GM18909 (cell line): ENCODE measurements at regions not wholly inside any gene's neighbourhood (a gene's known extent, or its start where the extent isn't known, plus 50 kb on each side); places are given as distances from the start of the nearest gene placed in this dataset.
"Not testable (repeated sequence)": the region's sequence is repeated elsewhere in the genome, so short reads cannot be mapped to it uniquely, and the experiment has no call there.

Source experiments
- ATAC-seq: cut with Tn5 transposase; IDR thresholded peaks from one replicate; pipeline ENCODE4 v1.9.1; 2021; ENCODE audit warnings: mild to moderate bottlenecking; ENCODE audit not compliant: unreplicated experiment, poor library complexity

- ATAC-seq = no peak
Measured at GRCh38 chr18:40292985-40293710, 1661.9 kb upstream of the PIK3C3 start.

- ATAC-seq = no peak
Measured at GRCh38 chr18:40283560-40283959, 1671.5 kb upstream of the PIK3C3 start.

- not testable (repeated sequence) for ATAC-seq
Measured at GRCh38 chr18:40281356-40281755, 1673.7 kb upstream of the PIK3C3 start.

GRCh38 chr18:40274618-40275196 is 1680.3 kb upstream of the PIK3C3 start:
- ATAC-seq = no peak

- no peak for ATAC-seq
Measured at GRCh38 chr18:40272630-40273231, 1682.3 kb upstream of the PIK3C3 start.

- no peak for ATAC-seq
Measured at GRCh38 chr18:40259115-40259835, 1695.8 kb upstream of the PIK3C3 start.

GRCh38 chr18:40258311-40258710 is 1696.7 kb upstream of the PIK3C3 start:
- ATAC-seq = no peak

GRCh38 chr18:40250236-40250635 is 1704.8 kb upstream of the PIK3C3 start:
- no peak for ATAC-seq

- no peak for ATAC-seq
Measured at GRCh38 chr18:40249390-40250080, 1705.5 kb upstream of the PIK3C3 start.

- not testable (repeated sequence) for ATAC-seq
Measured at GRCh38 chr18:40245612-40246011, 1709.4 kb upstream of the PIK3C3 start.

GRCh38 chr18:40243607-40244006 is 1711.4 kb upstream of the PIK3C3 start:
- no peak for ATAC-seq

GRCh38 chr18:40235836-40236235 is 1719.2 kb upstream of the PIK3C3 start:
- no peak for ATAC-seq

GRCh38 chr18:40235323-40235722 is 1719.7 kb upstream of the PIK3C3 start:
- ATAC-seq = no peak

- no peak for ATAC-seq
Measured at GRCh38 chr18:40233931-40234616, 1721.0 kb upstream of the PIK3C3 start.

GRCh38 chr18:40222776-40223175 is 1732.3 kb upstream of the PIK3C3 start:
- ATAC-seq = no peak

GRCh38 chr18:40216856-40217255 is 1738.2 kb upstream of the PIK3C3 start:
- no peak for ATAC-seq

GRCh38 chr18:40215979-40216378 is 1739.1 kb upstream of the PIK3C3 start:
- ATAC-seq = no peak

- no peak for ATAC-seq
Measured at GRCh38 chr18:40210696-40211095, 1744.3 kb upstream of the PIK3C3 start.

GRCh38 chr18:40208958-40209357 is 1746.1 kb upstream of the PIK3C3 start:
- no peak for ATAC-seq

GRCh38 chr18:40197711-40198110 is 1757.3 kb upstream of the PIK3C3 start:
- no peak for ATAC-seq
